GM12865 (cell line): ENCODE measurements at regions not wholly inside any gene's neighbourhood (a gene's known extent, or its start where the extent isn't known, plus 50 kb on each side); places are given as distances from the start of the nearest gene placed in this dataset.

Experiments
- DNase-seq: peaks from one replicate; pipeline ENCODE4 v3.0.0; 2010; ENCODE audit warnings: low read depth
- H3K4me3 ChIP-seq: 2 replicates; pipeline ENCODE4 v1.5.1; 2011; ENCODE audit warnings: mild to moderate bottlenecking, low read depth, low read length, control low read depth
- TF ChIP-seq, protein P1 (sequence below): IDR thresholded peaks from 2 replicates; pipeline ENCODE4 v1.5.1; 2011; ENCODE audit warnings: low read length, control low read depth, low read depth, inconsistent platforms; ENCODE audit not compliant: insufficient read depth; ENCODE audit errors: missing control alignments

DNA sequence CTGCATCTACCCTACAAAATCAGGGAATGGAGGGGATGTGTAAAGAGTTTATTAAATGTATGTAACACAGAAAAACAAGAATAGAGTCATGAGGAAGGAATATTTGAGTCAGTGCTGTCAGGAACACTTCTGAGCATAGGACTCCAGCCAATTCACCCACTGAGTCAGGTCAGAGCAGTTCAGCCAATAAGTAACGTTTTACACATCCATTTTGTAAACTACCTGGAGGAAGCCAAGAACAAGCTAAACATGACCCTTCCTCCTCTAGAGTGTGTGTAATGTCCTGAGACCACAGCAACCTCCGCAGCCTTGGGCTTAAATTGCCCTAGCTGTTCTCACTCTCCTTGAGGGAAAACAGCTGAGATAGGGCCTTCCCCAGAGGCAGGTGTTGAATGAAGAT is 691.5 kb upstream of the LRRN3 start:
- no peak for DNase-seq
- TF ChIP-seq, protein P1, sequence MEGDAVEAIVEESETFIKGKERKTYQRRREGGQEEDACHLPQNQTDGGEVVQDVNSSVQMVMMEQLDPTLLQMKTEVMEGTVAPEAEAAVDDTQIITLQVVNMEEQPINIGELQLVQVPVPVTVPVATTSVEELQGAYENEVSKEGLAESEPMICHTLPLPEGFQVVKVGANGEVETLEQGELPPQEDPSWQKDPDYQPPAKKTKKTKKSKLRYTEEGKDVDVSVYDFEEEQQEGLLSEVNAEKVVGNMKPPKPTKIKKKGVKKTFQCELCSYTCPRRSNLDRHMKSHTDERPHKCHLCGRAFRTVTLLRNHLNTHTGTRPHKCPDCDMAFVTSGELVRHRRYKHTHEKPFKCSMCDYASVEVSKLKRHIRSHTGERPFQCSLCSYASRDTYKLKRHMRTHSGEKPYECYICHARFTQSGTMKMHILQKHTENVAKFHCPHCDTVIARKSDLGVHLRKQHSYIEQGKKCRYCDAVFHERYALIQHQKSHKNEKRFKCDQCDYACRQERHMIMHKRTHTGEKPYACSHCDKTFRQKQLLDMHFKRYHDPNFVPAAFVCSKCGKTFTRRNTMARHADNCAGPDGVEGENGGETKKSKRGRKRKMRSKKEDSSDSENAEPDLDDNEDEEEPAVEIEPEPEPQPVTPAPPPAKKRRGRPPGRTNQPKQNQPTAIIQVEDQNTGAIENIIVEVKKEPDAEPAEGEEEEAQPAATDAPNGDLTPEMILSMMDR, result no peak

DNA sequence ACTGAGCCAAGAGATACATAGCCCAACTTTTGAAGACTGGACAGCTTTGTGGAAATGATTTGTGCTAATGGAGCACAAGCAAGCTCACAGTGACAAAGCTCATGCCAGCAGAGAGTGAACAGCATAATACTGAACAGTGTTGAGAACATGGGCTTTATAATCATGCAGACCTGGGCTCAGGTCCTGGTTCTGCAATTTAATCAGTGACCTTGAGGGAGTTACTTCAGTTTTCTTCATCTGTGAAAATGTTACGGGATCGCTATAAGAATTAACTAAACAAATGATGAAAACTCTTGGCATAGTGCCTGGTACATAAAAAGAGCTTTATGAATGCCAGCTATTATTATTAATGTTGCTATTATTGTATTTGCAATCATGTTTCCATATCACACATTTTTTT is 690.5 kb upstream of the LRRN3 start:
- TF ChIP-seq, protein P1, result no peak
- DNase-seq, result no peak
- H3K4me3 ChIP-seq, result no peak overlapping the region

More for the DNA sequence above, 691.5 kb upstream of the LRRN3 start:
- H3K4me3 ChIP-seq, result no peak overlapping the region

DNA sequence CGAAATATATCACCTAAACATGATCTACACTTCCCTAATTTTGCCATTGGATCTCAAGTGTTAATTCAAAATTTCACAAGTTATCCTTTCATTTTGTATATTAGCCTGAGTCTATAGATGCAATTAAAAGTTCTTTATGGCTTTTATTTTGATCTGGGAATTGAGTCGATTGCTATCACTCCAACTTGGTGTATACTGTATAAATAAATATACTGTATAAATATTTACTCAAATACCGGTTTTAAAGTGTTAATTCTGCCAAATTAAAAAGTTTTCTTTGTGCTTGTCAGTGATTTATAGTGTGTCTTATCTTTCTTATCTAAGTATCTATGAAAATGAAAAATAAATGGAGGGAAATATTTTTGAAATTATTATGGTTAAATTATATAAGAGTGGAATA is 683.7 kb upstream of the LRRN3 start:
- no peak for DNase-seq
- H3K4me3 ChIP-seq, result no peak overlapping the region
- TF ChIP-seq, protein P1, result no peak

DNA sequence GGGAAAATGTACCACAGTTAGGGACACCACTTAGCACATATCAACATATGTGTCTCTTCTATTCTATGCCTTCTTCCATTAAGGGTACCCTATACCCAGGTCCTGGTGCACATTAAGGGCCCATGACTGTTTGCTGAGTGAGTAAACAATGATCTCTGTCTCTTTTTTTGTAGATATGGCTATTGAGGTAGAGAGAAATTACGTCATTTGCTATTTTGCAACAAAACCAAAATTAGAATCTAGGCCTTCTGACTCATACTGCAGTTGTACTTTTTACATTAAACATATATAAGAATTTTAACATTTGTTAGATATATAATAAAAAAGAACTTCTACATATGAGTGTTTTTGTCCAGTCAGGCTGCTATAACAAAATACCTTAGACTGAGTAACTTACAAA is 683.2 kb upstream of the LRRN3 start:
- TF ChIP-seq, protein P1, result no peak
- H3K4me3 ChIP-seq, result no peak overlapping the region
- DNase-seq, result no peak

DNA sequence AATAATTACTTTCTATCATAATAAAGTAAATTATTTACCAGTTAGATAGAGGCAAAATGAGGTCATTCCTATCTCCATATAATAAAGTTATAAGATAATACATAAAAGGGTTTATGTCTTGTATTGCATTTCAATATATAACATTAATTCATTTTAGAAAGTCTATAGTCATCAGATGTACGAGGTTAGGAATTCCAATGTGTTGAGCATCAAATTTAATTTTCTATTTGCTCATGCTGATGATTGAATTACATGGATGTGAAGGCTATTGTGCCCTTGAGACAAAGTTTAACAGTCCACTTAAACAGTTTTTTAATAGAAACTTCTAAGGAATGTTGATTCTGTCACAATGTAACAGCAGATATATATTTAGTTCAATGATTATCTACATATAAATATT is 678.3 kb upstream of the LRRN3 start:
- TF ChIP-seq, protein P1, result no peak
- H3K4me3 ChIP-seq, result no peak overlapping the region
- DNase-seq, result no peak

DNA sequence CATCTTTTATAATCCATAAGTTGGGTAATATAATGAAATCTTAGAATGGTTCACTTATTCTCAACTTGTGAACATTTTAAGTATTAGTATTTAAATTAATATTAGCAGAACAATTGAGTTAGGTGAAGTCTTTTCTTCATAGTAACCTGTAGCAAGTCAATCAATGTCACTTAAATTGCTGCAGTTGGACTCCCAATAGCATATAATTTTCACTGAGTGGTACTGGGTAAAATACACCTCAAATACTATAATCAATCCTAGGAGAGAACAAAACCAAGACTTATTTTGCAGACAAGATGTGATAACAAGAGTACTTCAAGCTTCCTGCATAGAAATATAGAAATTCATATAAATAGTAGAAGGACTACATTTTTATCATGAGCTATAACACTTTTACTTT is 677.9 kb upstream of the LRRN3 start:
- TF ChIP-seq, protein P1, result no peak
- no peak overlapping the region for H3K4me3 ChIP-seq
- DNase-seq, result no peak

DNA sequence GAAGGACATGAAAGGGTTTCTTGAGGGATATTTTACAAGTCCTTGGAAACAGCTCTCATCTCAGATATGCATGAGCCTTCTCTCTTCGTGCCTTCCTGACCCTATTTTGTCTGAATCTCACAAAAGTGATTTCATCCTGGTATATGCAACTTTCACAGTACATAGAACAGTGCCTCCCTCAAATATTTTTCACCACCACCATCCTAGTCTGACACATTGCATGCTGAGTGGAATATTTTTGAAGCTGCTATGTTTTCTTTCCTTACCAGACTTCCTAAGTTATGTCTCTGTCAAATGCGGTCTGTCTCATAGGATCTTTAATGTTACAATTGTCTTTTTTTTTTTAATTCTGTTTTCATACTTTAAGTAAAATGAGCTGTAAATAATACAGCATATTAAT is 673.3 kb upstream of the LRRN3 start:
- H3K4me3 ChIP-seq, result no peak overlapping the region
- TF ChIP-seq, protein P1, result no peak
- no peak for DNase-seq
